GM20431 (cell line): ENCODE measurements at regions not wholly inside any gene's neighbourhood (a gene's known extent, or its start where the extent isn't known, plus 50 kb on each side); places are given as distances from the start of the nearest gene placed in this dataset.

ENCODE experiments used
- in situ Hi-C: fragments of 300-500 bp; cut with MseI, MboI; formaldehyde crosslinking; loops from one replicate; pipeline ENCODE4 v1.15.0; 2020; ENCODE audit warnings: low sequenced_read_pairs; ENCODE audit not compliant: unreplicated experiment

- in situ Hi-C loops: no loop called here
Observed at GRCh38 chr14:36048667-36049066, 127.9 kb downstream of the PTCSC3 start.

- in situ Hi-C loops: no loop called here
Observed at GRCh38 chr14:36047912-36048311, 128.6 kb downstream of the PTCSC3 start.

- in situ Hi-C loops: no loop called here
Observed at GRCh38 chr14:36035675-36036074, 140.8 kb downstream of the PTCSC3 start.

- in situ Hi-C loops: no loop called here
Observed at GRCh38 chr14:36028665-36029064, 147.9 kb downstream of the PTCSC3 start.

- in situ Hi-C loops: no loop called here
Observed at GRCh38 chr14:36028218-36028617, 148.3 kb downstream of the PTCSC3 start.

GRCh38 chr14:36027354-36027753 is 149.2 kb downstream of the PTCSC3 start:
- in situ Hi-C loops: no loop called here

- in situ Hi-C loops: no loop called here
Observed at GRCh38 chr14:36022765-36023410, 153.6 kb downstream of the PTCSC3 start.

- in situ Hi-C loops: no loop called here
Observed at GRCh38 chr14:36021591-36022320, 154.8 kb downstream of the PTCSC3 start.

GRCh38 chr14:36021030-36021422 is 155.5 kb downstream of the PTCSC3 start:
- in situ Hi-C loops: no loop called here

GRCh38 chr14:36020120-36021029 is 156.1 kb downstream of the PTCSC3 start:
- in situ Hi-C loops: no loop called here

- in situ Hi-C loops: no loop called here
Observed at GRCh38 chr14:36019126-36019525, 157.4 kb downstream of the PTCSC3 start.

GRCh38 chr14:36014236-36014635 is 162.3 kb downstream of the PTCSC3 start:
- in situ Hi-C loops: no loop called here

GRCh38 chr14:36013483-36013882 is 163.0 kb downstream of the PTCSC3 start:
- in situ Hi-C loops: no loop called here

- in situ Hi-C loops: no loop called here
Observed at GRCh38 chr14:36012621-36013020, 163.9 kb downstream of the PTCSC3 start.

- in situ Hi-C loops: no loop called here
Observed at GRCh38 chr14:36009643-36010042, 166.9 kb downstream of the PTCSC3 start.

GRCh38 chr14:36006623-36007022 is 169.9 kb downstream of the PTCSC3 start:
- in situ Hi-C loops: no loop called here

- in situ Hi-C loops: no loop called here
Observed at GRCh38 chr14:36005670-36006069, 170.9 kb downstream of the PTCSC3 start.

GRCh38 chr14:36001936-36002335 is 174.6 kb downstream of the PTCSC3 start:
- in situ Hi-C loops: no loop called here

- in situ Hi-C loops: no loop called here
Observed at GRCh38 chr14:35999294-35999693, 173.2 kb downstream of the BRMS1L start.

- in situ Hi-C loops: no loop called here
Observed at GRCh38 chr14:35998303-35998702, 172.2 kb downstream of the BRMS1L start.

- in situ Hi-C loops: no loop called here
Observed at GRCh38 chr14:35993684-35993960, 167.5 kb downstream of the BRMS1L start.
